GM12878 (cell line): ENCODE measurements at regions not wholly inside any gene's neighbourhood (a gene's known extent, or its start where the extent isn't known, plus 50 kb on each side); places are given as distances from the start of the nearest gene placed in this dataset.

Experiments used
- CHD2 ChIP-seq: IDR thresholded peaks from 2 replicates; pipeline ENCODE4 v1.6.1; 2011; ENCODE audit warnings: low read depth, low read length, improper control_type of control experiment, borderline replicate concordance
- EP300 ChIP-seq, 2 experiments: fragments of 150-350 bp in 1 of 2; IDR thresholded peaks; 2 replicates each; pipeline ENCODE4 v1.6.1; 2011 to 2012; ENCODE audit warnings: low read depth in 2 of 2, low read length in 2 of 2, borderline replicate concordance in 1 of 2, improper control_type of control experiment in 1 of 2, inconsistent platforms in 1 of 2; ENCODE audit not compliant: control insufficient read depth in 1 of 2
- EZH2 ChIP-seq: IDR thresholded peaks from 2 replicates; pipeline ENCODE4 v1.6.1; 2012; ENCODE audit warnings: low read depth, mild to moderate bottlenecking, control low read depth, inconsistent platforms, low read length, borderline replicate concordance; ENCODE audit not compliant: control insufficient read depth
- HDAC2 ChIP-seq: fragments of 200-600 bp; sonication (generic); IDR thresholded peaks from 2 replicates; pipeline ENCODE4 v1.6.1; 2017
- NR2C2 ChIP-seq: IDR thresholded peaks from 2 replicates; pipeline ENCODE4 v1.6.1; 2011; ENCODE audit warnings: borderline replicate concordance, low read depth; ENCODE audit not compliant: control insufficient read depth, insufficient read length
- POLR2A ChIP-seq: IDR thresholded peaks from 2 replicates; pipeline ENCODE4 v1.6.1; 2011; ENCODE audit warnings: low read depth, mild to moderate bottlenecking, low read length
- ZNF207 ChIP-seq: fragments of 450-650 bp; IDR thresholded peaks from 2 replicates; pipeline ENCODE4 v1.6.1; 2014; ENCODE audit warnings: antibody characterized with exemption, mild to moderate bottlenecking, borderline replicate concordance
- TF ChIP-seq, protein P1 (sequence below), 3 experiments: IDR thresholded peaks in 2 of 3; conservative IDR thresholded peaks in 1 of 3; 2 replicates each; pipeline ENCODE4 v1.5.1; 2011; ENCODE audit warnings: low read depth in 3 of 3, low read length in 3 of 3, mild to moderate bottlenecking in 3 of 3, control low read depth in 2 of 3, moderate library complexity in 2 of 3, inconsistent platforms in 1 of 3, mixed read lengths in 1 of 3; ENCODE audit not compliant: control insufficient read depth in 2 of 3, insufficient read depth in 1 of 3; ENCODE audit errors: extremely low read depth in 1 of 3
- TF ChIP-seq, protein P2 (sequence below): fragments of 450-650 bp; formaldehyde crosslinking; IDR thresholded peaks from 2 replicates; pipeline ENCODE4 v1.4.0; 2020; ENCODE audit warnings: mild to moderate bottlenecking, moderate library complexity

DNA sequence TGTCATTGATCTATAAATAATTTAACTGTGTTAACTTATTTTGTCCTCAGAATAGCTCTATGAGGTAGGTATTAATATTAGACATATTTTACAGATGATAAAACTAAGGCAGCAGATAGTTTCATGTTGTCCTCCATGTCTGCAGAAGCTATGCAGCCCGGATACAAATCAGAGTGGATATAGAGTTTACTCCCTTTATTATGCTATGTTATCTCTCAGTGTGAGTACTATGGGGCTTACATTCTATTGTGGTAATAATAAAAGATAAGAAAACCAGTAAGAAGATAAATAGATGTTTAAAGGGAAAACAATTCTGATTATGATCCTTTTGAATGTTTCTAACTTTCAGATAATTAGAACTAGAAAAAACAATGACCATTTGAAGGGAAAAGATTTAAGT lies 979.8 kb upstream of the CITED2 start:
- TF ChIP-seq EP300 (IDR thresholded peaks at IDR 0.05; ENCODE audit: borderline replicate concordance in 1 of 2, control insufficient read depth in 1 of 2, low read depth in 2 of 2, low read length in 2 of 2) (no peak), CHD2 (no peak), EZH2 (no peak), NR2C2 (no peak), POLR2A (no peak), ZNF207 (no peak), HDAC2 (no peak)
- TF ChIP-seq, protein P1, sequence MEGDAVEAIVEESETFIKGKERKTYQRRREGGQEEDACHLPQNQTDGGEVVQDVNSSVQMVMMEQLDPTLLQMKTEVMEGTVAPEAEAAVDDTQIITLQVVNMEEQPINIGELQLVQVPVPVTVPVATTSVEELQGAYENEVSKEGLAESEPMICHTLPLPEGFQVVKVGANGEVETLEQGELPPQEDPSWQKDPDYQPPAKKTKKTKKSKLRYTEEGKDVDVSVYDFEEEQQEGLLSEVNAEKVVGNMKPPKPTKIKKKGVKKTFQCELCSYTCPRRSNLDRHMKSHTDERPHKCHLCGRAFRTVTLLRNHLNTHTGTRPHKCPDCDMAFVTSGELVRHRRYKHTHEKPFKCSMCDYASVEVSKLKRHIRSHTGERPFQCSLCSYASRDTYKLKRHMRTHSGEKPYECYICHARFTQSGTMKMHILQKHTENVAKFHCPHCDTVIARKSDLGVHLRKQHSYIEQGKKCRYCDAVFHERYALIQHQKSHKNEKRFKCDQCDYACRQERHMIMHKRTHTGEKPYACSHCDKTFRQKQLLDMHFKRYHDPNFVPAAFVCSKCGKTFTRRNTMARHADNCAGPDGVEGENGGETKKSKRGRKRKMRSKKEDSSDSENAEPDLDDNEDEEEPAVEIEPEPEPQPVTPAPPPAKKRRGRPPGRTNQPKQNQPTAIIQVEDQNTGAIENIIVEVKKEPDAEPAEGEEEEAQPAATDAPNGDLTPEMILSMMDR (IDR thresholded peaks at IDR 0.05 in 2 of 3, conservative IDR thresholded peaks at IDR 0.05 in 1 of 3; ENCODE audit: control insufficient read depth in 2 of 3, extremely low read depth in 1 of 3, insufficient read depth in 1 of 3, low read depth in 3 of 3, low read length in 3 of 3), result no peak
- TF ChIP-seq, protein P2, sequence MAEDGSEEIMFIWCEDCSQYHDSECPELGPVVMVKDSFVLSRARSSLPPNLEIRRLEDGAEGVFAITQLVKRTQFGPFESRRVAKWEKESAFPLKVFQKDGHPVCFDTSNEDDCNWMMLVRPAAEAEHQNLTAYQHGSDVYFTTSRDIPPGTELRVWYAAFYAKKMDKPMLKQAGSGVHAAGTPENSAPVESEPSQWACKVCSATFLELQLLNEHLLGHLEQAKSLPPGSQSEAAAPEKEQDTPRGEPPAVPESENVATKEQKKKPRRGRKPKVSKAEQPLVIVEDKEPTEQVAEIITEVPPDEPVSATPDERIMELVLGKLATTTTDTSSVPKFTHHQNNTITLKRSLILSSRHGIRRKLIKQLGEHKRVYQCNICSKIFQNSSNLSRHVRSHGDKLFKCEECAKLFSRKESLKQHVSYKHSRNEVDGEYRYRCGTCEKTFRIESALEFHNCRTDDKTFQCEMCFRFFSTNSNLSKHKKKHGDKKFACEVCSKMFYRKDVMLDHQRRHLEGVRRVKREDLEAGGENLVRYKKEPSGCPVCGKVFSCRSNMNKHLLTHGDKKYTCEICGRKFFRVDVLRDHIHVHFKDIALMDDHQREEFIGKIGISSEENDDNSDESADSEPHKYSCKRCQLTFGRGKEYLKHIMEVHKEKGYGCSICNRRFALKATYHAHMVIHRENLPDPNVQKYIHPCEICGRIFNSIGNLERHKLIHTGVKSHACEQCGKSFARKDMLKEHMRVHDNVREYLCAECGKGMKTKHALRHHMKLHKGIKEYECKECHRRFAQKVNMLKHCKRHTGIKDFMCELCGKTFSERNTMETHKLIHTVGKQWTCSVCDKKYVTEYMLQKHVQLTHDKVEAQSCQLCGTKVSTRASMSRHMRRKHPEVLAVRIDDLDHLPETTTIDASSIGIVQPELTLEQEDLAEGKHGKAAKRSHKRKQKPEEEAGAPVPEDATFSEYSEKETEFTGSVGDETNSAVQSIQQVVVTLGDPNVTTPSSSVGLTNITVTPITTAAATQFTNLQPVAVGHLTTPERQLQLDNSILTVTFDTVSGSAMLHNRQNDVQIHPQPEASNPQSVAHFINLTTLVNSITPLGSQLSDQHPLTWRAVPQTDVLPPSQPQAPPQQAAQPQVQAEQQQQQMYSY (CRISPR knock-in tag), result no peak
